Iris pigment epithelial cell (primary cell): ENCODE measurements at regions not wholly inside any gene's neighbourhood (a gene's known extent, or its start where the extent isn't known, plus 50 kb on each side); places are given as distances from the start of the nearest gene placed in this dataset.
A peak's percentile ranks its signal among the peaks of the same experiment; 100 is the strongest.

Experiments
- DNase-seq: peaks from one replicate; pipeline ENCODE4 v3.0.0-alpha.2; 2011; ENCODE audit warnings: low read depth

- no peak for DNase-seq
These were observed 115.9 kb upstream of the RUNX1 start for GRCh38 chr21:35164971-35165483.

GRCh38 chr21:35164380-35164779 is 115.3 kb upstream of the RUNX1 start:
- DNase-seq: no peak

- DNase-seq: peak; percentile 66
These were observed 114.3 kb upstream of the RUNX1 start for GRCh38 chr21:35163411-35163810.

GRCh38 chr21:35162831-35163230 is 113.7 kb upstream of the RUNX1 start:
- no peak for DNase-seq

GRCh38 chr21:35159881-35160280 is 110.8 kb upstream of the RUNX1 start:
- peak; percentile 44 for DNase-seq

GRCh38 chr21:35157374-35157773 is 108.3 kb upstream of the RUNX1 start:
- DNase-seq: peak; percentile 42

GRCh38 chr21:35156293-35157278 is 107.5 kb upstream of the RUNX1 start:
- no peak for DNase-seq

GRCh38 chr21:35154788-35155187 is 105.7 kb upstream of the RUNX1 start:
- no peak for DNase-seq

GRCh38 chr21:35153671-35154070 is 104.6 kb upstream of the RUNX1 start:
- no peak for DNase-seq

GRCh38 chr21:35150562-35151226 is 101.6 kb upstream of the RUNX1 start:
- peak; percentile 86 for DNase-seq

- DNase-seq: peak; percentile 89
These were observed 100.6 kb upstream of the RUNX1 start for GRCh38 chr21:35149698-35150097.

- no peak for DNase-seq
These were observed 98.3 kb upstream of the RUNX1 start for GRCh38 chr21:35147439-35147838.

GRCh38 chr21:35145626-35146233 is 96.6 kb upstream of the RUNX1 start:
- DNase-seq: no peak

- no peak for DNase-seq
These were observed 95.9 kb upstream of the RUNX1 start for GRCh38 chr21:35144978-35145377.

GRCh38 chr21:35142036-35142815 is 93.1 kb upstream of the RUNX1 start:
- no peak for DNase-seq

- peak; percentile 44 for DNase-seq
These were observed 90.2 kb upstream of the RUNX1 start for GRCh38 chr21:35139382-35139715.

- DNase-seq: peak; percentile 99
These were observed 89.7 kb upstream of the RUNX1 start for GRCh38 chr21:35138665-35139381.

- peak; percentile 85 for DNase-seq
These were observed 87.6 kb upstream of the RUNX1 start for GRCh38 chr21:35136586-35137219.

GRCh38 chr21:35136106-35136505 is 87.0 kb upstream of the RUNX1 start:
- no peak for DNase-seq

GRCh38 chr21:35135481-35135880 is 86.4 kb upstream of the RUNX1 start:
- DNase-seq: no peak

GRCh38 chr21:35134309-35134708 is 85.2 kb upstream of the RUNX1 start:
- no peak for DNase-seq
